Type B pancreatic cell (in vitro differentiated cells): ENCODE measurements at regions not wholly inside any gene's neighbourhood (a gene's known extent, or its start where the extent isn't known, plus 50 kb on each side); places are given as distances from the start of the nearest gene placed in this dataset.

Source experiments
- DNase-seq: peaks from one replicate; pipeline ENCODE4 v3.0.0; 2021; ENCODE audit warnings: mixed read lengths; ENCODE audit not compliant: unreplicated experiment; ENCODE audit errors: extremely low spot score
- H3K27ac Mint-ChIP-seq: 2 replicates; pipeline ENCODE4 v1.8.0; 2021; ENCODE audit warnings: mild to moderate bottlenecking, mixed read lengths
- H3K27me3 Mint-ChIP-seq: 2 replicates; pipeline ENCODE4 v1.8.0; 2021; ENCODE audit warnings: mixed read lengths
- H3K36me3 Mint-ChIP-seq: 2 replicates; pipeline ENCODE4 v1.8.0; 2021; ENCODE audit warnings: mixed read lengths
- H3K4me1 Mint-ChIP-seq: one replicate; pipeline ENCODE4 v1.8.0; 2021; ENCODE audit warnings: mixed read lengths; ENCODE audit not compliant: unreplicated experiment
- H3K4me3 Mint-ChIP-seq: 2 replicates; pipeline ENCODE4 v1.8.0; 2021; ENCODE audit warnings: mild to moderate bottlenecking, mixed read lengths
- H3K9me3 Mint-ChIP-seq: 2 replicates; pipeline ENCODE4 v1.8.0; 2021; ENCODE audit warnings: mixed read lengths
- CTCF ChIP-seq: fragments of 200-600 bp; sonication (generic); conservative IDR thresholded peaks from 2 replicates; pipeline ENCODE4 v1.5.0; 2021; ENCODE audit warnings: antibody characterized with exemption, mild to moderate bottlenecking

- no peak overlapping the region for H3K27ac Mint-ChIP-seq
- H3K27me3 Mint-ChIP-seq, result peaks cover 47% of the 10 kb centered on the region
- no peak for TF ChIP-seq CTCF
- H3K4me3 Mint-ChIP-seq, result no peak overlapping the region
- DNase-seq, result no peak
- no peaks in the 10 kb centered on the region for H3K36me3 Mint-ChIP-seq
- H3K4me1 Mint-ChIP-seq, result no peaks in the 10 kb centered on the region
- H3K9me3 Mint-ChIP-seq, result no peaks in the 10 kb centered on the region
Observed at GRCh38 chr20:39161900-39162299, 199.8 kb downstream of the DHX35 start.

- Mint-ChIP-seq H3K9me3 (no peaks in the 10 kb centered on the region), H3K4me3 (no peak overlapping the region), H3K27ac (no peak overlapping the region), H3K27me3 (peaks cover 54% of the 10 kb centered on the region), H3K4me1 (no peaks in the 10 kb centered on the region), H3K36me3 (no peaks in the 10 kb centered on the region)
- TF ChIP-seq CTCF, result no peak
- no peak for DNase-seq
Observed at GRCh38 chr20:39155971-39156370, 193.8 kb downstream of the DHX35 start.

- no peaks in the 10 kb centered on the region for H3K36me3 Mint-ChIP-seq
- H3K9me3 Mint-ChIP-seq, result no peaks in the 10 kb centered on the region
- DNase-seq, result no peak
- peaks cover 45% of the 10 kb centered on the region for H3K27me3 Mint-ChIP-seq
- no peak overlapping the region for H3K4me3 Mint-ChIP-seq
- H3K4me1 Mint-ChIP-seq, result no peaks in the 10 kb centered on the region
- no peak overlapping the region for H3K27ac Mint-ChIP-seq
- TF ChIP-seq CTCF, result no peak
Observed at GRCh38 chr20:39152742-39153141, 190.6 kb downstream of the DHX35 start.

GRCh38 chr20:39152126-39152525 lies 190.0 kb downstream of the DHX35 start:
- peak overlapping the region; percentile 76 for H3K27ac Mint-ChIP-seq
- no peaks in the 10 kb centered on the region for H3K9me3 Mint-ChIP-seq
- no peaks in the 10 kb centered on the region for H3K4me1 Mint-ChIP-seq
- no peak for DNase-seq
- no peak for TF ChIP-seq CTCF
- no peak overlapping the region for H3K4me3 Mint-ChIP-seq
- H3K27me3 Mint-ChIP-seq, result peaks cover 46% of the 10 kb centered on the region
- no peaks in the 10 kb centered on the region for H3K36me3 Mint-ChIP-seq

- Mint-ChIP-seq H3K9me3 (no peaks in the 10 kb centered on the region), H3K27ac (no peak overlapping the region), H3K27me3 (peaks cover 48% of the 10 kb centered on the region), H3K4me1 (no peaks in the 10 kb centered on the region), H3K36me3 (no peaks in the 10 kb centered on the region), H3K4me3 (no peak overlapping the region)
- DNase-seq, result no peak
- TF ChIP-seq CTCF, result no peak
Observed at GRCh38 chr20:39150501-39150900, 188.4 kb downstream of the DHX35 start.

- Mint-ChIP-seq H3K36me3 (no peaks in the 10 kb centered on the region), H3K4me1 (no peaks in the 10 kb centered on the region), H3K4me3 (no peak overlapping the region), H3K27ac (no peak overlapping the region), H3K27me3 (peaks cover 44% of the 10 kb centered on the region), H3K9me3 (no peaks in the 10 kb centered on the region)
- DNase-seq, result no peak
- TF ChIP-seq CTCF, result no peak
Observed at GRCh38 chr20:39146394-39146793, 184.2 kb downstream of the DHX35 start.
